Caco-2 (cell line): ENCODE measurements at regions not wholly inside any gene's neighbourhood (a gene's known extent, or its start where the extent isn't known, plus 50 kb on each side); places are given as distances from the start of the nearest gene placed in this dataset.

Source experiments
- BruUV-seq: library from RNA; stranded (reverse); fragments of 400-500 nt; replicated peaks from 2 replicates; lab custom pipeline; 2021; lab: Mats Ljungman, UMichigan
- CTCF ChIA-PET: fragments of 300-600 bp; sonication (Branson Sonifier 250); formaldehyde crosslinking; loops from one replicate; lab custom pipeline; 2022; ENCODE audit warnings: antibody characterized with exemption; lab: Charles Lee
- POLR2A ChIA-PET: fragments of 300-600 bp; sonication (Branson Sonifier 250); formaldehyde crosslinking; loops from one replicate; lab custom pipeline; 2022; ENCODE audit warnings: antibody characterized with exemption; lab: Charles Lee
- DNase-seq, 2 experiments: peaks; one replicate each; pipeline versions ENCODE4 v3.0.0 to v3.0.0-alpha.2; 2020 to 2022
- H3K27me3 ChIP-seq: replicated peaks from 2 replicates; pipeline ENCODE4 v1.6.0; 2011; ENCODE audit warnings: low read length; ENCODE audit not compliant: control insufficient read depth, insufficient read depth
- H3K36me3 ChIP-seq: 2 replicates; pipeline ENCODE4 v1.5.1; 2011; ENCODE audit warnings: low read length; ENCODE audit not compliant: control insufficient read depth, insufficient read depth
- H3K4me1 ChIP-seq: fragments of 250-450 bp; sonication (Bioruptor Pico); 2 replicates; pipeline ENCODE4 v1.5.1; 2020; ENCODE audit warnings: mild to moderate bottlenecking
- H3K4me3 ChIP-seq: 2 replicates; pipeline ENCODE4 v1.5.1; 2011; ENCODE audit warnings: low read depth, mild to moderate bottlenecking, control low read depth, low read length
- H3K9me3 ChIP-seq: fragments of 250-450 bp; sonication (Bioruptor Pico); 2 replicates; pipeline ENCODE4 v1.5.1; 2020; ENCODE audit warnings: mild to moderate bottlenecking, moderate library complexity
- H3K27ac Mint-ChIP-seq: one replicate; pipeline ENCODE4 v1.8.0; 2022; ENCODE audit warnings: mixed read lengths; ENCODE audit not compliant: unreplicated experiment
- H3K27me3 Mint-ChIP-seq: one replicate; pipeline ENCODE4 v1.8.0; 2022; ENCODE audit warnings: mixed read lengths; ENCODE audit not compliant: insufficient read depth, unreplicated experiment
- H3K36me3 Mint-ChIP-seq: one replicate; pipeline ENCODE4 v1.8.0; 2022; ENCODE audit warnings: mild to moderate bottlenecking, mixed read lengths; ENCODE audit not compliant: insufficient read depth, unreplicated experiment
- H3K4me1 Mint-ChIP-seq: one replicate; pipeline ENCODE4 v1.8.0; 2022; ENCODE audit warnings: low read depth, mixed read lengths; ENCODE audit not compliant: unreplicated experiment
- H3K4me3 Mint-ChIP-seq: one replicate; pipeline ENCODE4 v1.8.0; 2022; ENCODE audit warnings: mild to moderate bottlenecking, moderate library complexity, mixed read lengths; ENCODE audit not compliant: unreplicated experiment
- H3K9me3 Mint-ChIP-seq: one replicate; pipeline ENCODE4 v1.8.0; 2022; ENCODE audit warnings: mixed read lengths; ENCODE audit not compliant: unreplicated experiment
- CTCF ChIP-seq, 2 experiments: fragments of 200-600 bp in 1 of 2; IDR thresholded peaks; 1 replicate in 1 of 2; 2 replicates in 1 of 2; pipeline versions ENCODE4 v1.5.1 to v1.8.0; 2011 to 2022; ENCODE audit warnings: antibody characterized with exemption in 1 of 2, control low read depth in 1 of 2, inconsistent platforms in 1 of 2, low read depth in 1 of 2, low read length in 1 of 2, mild to moderate bottlenecking in 1 of 2, moderate library complexity in 1 of 2; ENCODE audit not compliant: insufficient read depth in 1 of 2, severe bottlenecking in 1 of 2, unreplicated experiment in 1 of 2
- intact Hi-C: fragments of 100-400 bp; cut with micrococcal nuclease; formaldehyde crosslinking; loops from one replicate; pipeline ENCODE4 v1.10.0; 2022; ENCODE audit not compliant: unreplicated experiment

GRCh38 chr13:53417601-53418000 is 389.0 kb downstream of the OLFM4 start:
- POLR2A ChIA-PET = no interaction called here

GRCh38 chr13:53422415-53422814 is 393.8 kb downstream of the OLFM4 start:
- no peaks in the 10 kb centered on the region for H3K4me1 ChIP-seq
- no peak overlapping the region for H3K27ac Mint-ChIP-seq
- no peaks in the 10 kb centered on the region for H3K36me3 Mint-ChIP-seq
- no peak overlapping the region for H3K4me3 Mint-ChIP-seq
- no peaks in the 10 kb centered on the region for H3K4me1 Mint-ChIP-seq
- H3K36me3 ChIP-seq = no peaks in the 10 kb centered on the region
- H3K9me3 ChIP-seq = no peaks in the 10 kb centered on the region
- H3K27me3 Mint-ChIP-seq = no peaks in the 10 kb centered on the region
- ChIA-PET POLR2A (no interaction called here), CTCF (no interaction called here)
- TF ChIP-seq CTCF (IDR thresholded peaks at IDR 0.05; ENCODE audit: insufficient read depth in 1 of 2, low read depth in 1 of 2, low read length in 1 of 2, severe bottlenecking in 1 of 2, unreplicated experiment in 1 of 2) = no peak
- no TSS peak for BruUV-seq
- DNase-seq = no peak
- H3K4me3 ChIP-seq = no peak overlapping the region
- intact Hi-C loops = no loop called here
- no peaks in the 10 kb centered on the region for H3K9me3 Mint-ChIP-seq
- H3K27me3 ChIP-seq = no peaks in the 10 kb centered on the region

More at GRCh38 chr13:53417601-53418000, 389.0 kb downstream of the OLFM4 start:
- BruUV-seq = no TSS peak
- no peaks in the 10 kb centered on the region for H3K4me1 ChIP-seq
- no peak for DNase-seq
- CTCF ChIA-PET = no interaction called here
- no peaks in the 10 kb centered on the region for H3K9me3 ChIP-seq
- Mint-ChIP-seq H3K9me3 (no peaks in the 10 kb centered on the region), H3K27ac (no peak overlapping the region), H3K4me1 (no peaks in the 10 kb centered on the region), H3K4me3 (no peak overlapping the region), H3K36me3 (no peaks in the 10 kb centered on the region), H3K27me3 (no peaks in the 10 kb centered on the region)
- no peak for TF ChIP-seq CTCF (IDR thresholded peaks at IDR 0.05; ENCODE audit: insufficient read depth in 1 of 2, low read depth in 1 of 2, low read length in 1 of 2, severe bottlenecking in 1 of 2, unreplicated experiment in 1 of 2)
- no peaks in the 10 kb centered on the region for H3K36me3 ChIP-seq
- H3K4me3 ChIP-seq = no peak overlapping the region
- intact Hi-C loops = no loop called here
- no peaks in the 10 kb centered on the region for H3K27me3 ChIP-seq

GRCh38 chr13:53436396-53436795 is 407.8 kb downstream of the OLFM4 start:
- no peak overlapping the region for H3K27ac Mint-ChIP-seq
- no TSS peak for BruUV-seq
- no peaks in the 10 kb centered on the region for H3K4me1 Mint-ChIP-seq
- TF ChIP-seq CTCF (IDR thresholded peaks at IDR 0.05; ENCODE audit: insufficient read depth in 1 of 2, low read depth in 1 of 2, low read length in 1 of 2, severe bottlenecking in 1 of 2, unreplicated experiment in 1 of 2) = no peak
- DNase-seq = no peak
- ChIA-PET POLR2A (no interaction called here), CTCF (no interaction called here)
- H3K4me3 Mint-ChIP-seq = no peak overlapping the region
- Histone ChIP-seq H3K27me3 (no peaks in the 10 kb centered on the region), H3K9me3 (no peaks in the 10 kb centered on the region; the same call in 1 of the 2 replicates), H3K4me3 (no peak overlapping the region), H3K4me1 (no peaks in the 10 kb centered on the region), H3K36me3 (no peaks in the 10 kb centered on the region)
- intact Hi-C loops = no loop called here
- no peaks in the 10 kb centered on the region for H3K27me3 Mint-ChIP-seq
- H3K36me3 Mint-ChIP-seq = no peaks in the 10 kb centered on the region
- no peaks in the 10 kb centered on the region for H3K9me3 Mint-ChIP-seq
